Lower lobe of right lung (tissue), 2 donors: ENCODE measurements at regions not wholly inside any gene's neighbourhood (a gene's known extent, or its start where the extent isn't known, plus 50 kb on each side); places are given as distances from the start of the nearest gene placed in this dataset.

Source experiments
- ATAC-seq, 2 donors: fragments of 200-7000 bp; cut with Tn5 transposase; one replicate each; pipeline ENCODE4 v1.9.1; 2020 to 2022; ENCODE audit warnings: mild to moderate bottlenecking in 2 of 2, moderate library complexity in 2 of 2
- DNase-seq: peaks from one replicate; pipeline ENCODE4 v3.0.0-alpha.2; 2020
- H3K27ac ChIP-seq: fragments of 200-600 bp; one replicate; pipeline ENCODE4 v1.8.0; 2022
- H3K27me3 ChIP-seq: fragments of 200-600 bp; one replicate; pipeline ENCODE4 v1.8.0; 2022; ENCODE audit warnings: low read depth
- H3K36me3 ChIP-seq: fragments of 200-600 bp; one replicate; pipeline ENCODE4 v1.8.0; 2022; ENCODE audit warnings: mild to moderate bottlenecking
- H3K4me1 ChIP-seq: fragments of 200-600 bp; one replicate; pipeline ENCODE4 v1.8.0; 2022
- H3K4me3 ChIP-seq: fragments of 200-600 bp; one replicate; pipeline ENCODE4 v1.8.0; 2022; ENCODE audit warnings: mild to moderate bottlenecking
- H3K9me3 ChIP-seq: fragments of 200-600 bp; one replicate; pipeline ENCODE4 v1.8.0; 2022
- CTCF ChIP-seq: fragments of 200-600 bp; IDR thresholded peaks from one replicate; pipeline ENCODE4 v1.8.0; 2022; ENCODE audit warnings: antibody characterized with exemption, mild to moderate bottlenecking
- intact Hi-C: fragments of 100-400 bp; cut with DNase I; formaldehyde crosslinking; loops from one replicate; pipeline ENCODE4 v1.11.0; 2022
- donor health status: DM: no; HTN: yes; CAD: no; lungs with severe emphysema.

- Histone ChIP-seq H3K4me1 (no peaks in the 10 kb centered on the region), H3K27ac (no peak overlapping the region), H3K4me3 (no peak overlapping the region), H3K9me3 (no peaks in the 10 kb centered on the region), H3K27me3 (no peaks in the 10 kb centered on the region), H3K36me3 (no peaks in the 10 kb centered on the region)
- intact Hi-C loops = no loop called here
- ATAC-seq (no peak), DNase-seq (no peak)
- no peak for TF ChIP-seq CTCF
Observed at GRCh38 chr4:43362875-43363636, 470.5 kb downstream of the GRXCR1 start.

GRCh38 chr4:43369036-43369594 is 476.6 kb downstream of the GRXCR1 start:
- Histone ChIP-seq H3K36me3 (no peaks in the 10 kb centered on the region), H3K9me3 (no peaks in the 10 kb centered on the region), H3K27ac (no peak overlapping the region), H3K27me3 (no peaks in the 10 kb centered on the region), H3K4me1 (no peaks in the 10 kb centered on the region), H3K4me3 (no peak overlapping the region)
- intact Hi-C loops = no loop called here
- ATAC-seq (no peak), DNase-seq (no peak)
- TF ChIP-seq CTCF = no peak

- no peaks in the 10 kb centered on the region for H3K36me3 ChIP-seq
- H3K4me1 ChIP-seq = no peaks in the 10 kb centered on the region
- H3K27me3 ChIP-seq = no peaks in the 10 kb centered on the region
- intact Hi-C loops = no loop called here
- no peak for DNase-seq
- H3K27ac ChIP-seq = no peak overlapping the region
- no peak for TF ChIP-seq CTCF
- H3K9me3 ChIP-seq = no peaks in the 10 kb centered on the region
- no peak overlapping the region for H3K4me3 ChIP-seq
- ATAC-seq = no peak
Observed at GRCh38 chr4:43373201-43373600, 480.7 kb downstream of the GRXCR1 start.

- no peaks in the 10 kb centered on the region for H3K27me3 ChIP-seq
- intact Hi-C loops = no loop called here
- H3K36me3 ChIP-seq = no peaks in the 10 kb centered on the region
- H3K4me3 ChIP-seq = no peak overlapping the region
- H3K9me3 ChIP-seq = no peaks in the 10 kb centered on the region
- no peak for TF ChIP-seq CTCF
- H3K4me1 ChIP-seq = no peaks in the 10 kb centered on the region
- ATAC-seq = no peak
- no peak overlapping the region for H3K27ac ChIP-seq
- DNase-seq = no peak
Observed at GRCh38 chr4:43374216-43374751, 481.8 kb downstream of the GRXCR1 start.

- intact Hi-C loops = no loop called here
- H3K4me1 ChIP-seq = no peaks in the 10 kb centered on the region
- no peak for DNase-seq
- no peak overlapping the region for H3K27ac ChIP-seq
- no peaks in the 10 kb centered on the region for H3K9me3 ChIP-seq
- H3K36me3 ChIP-seq = no peaks in the 10 kb centered on the region
- no peak for ATAC-seq
- TF ChIP-seq CTCF = no peak
- H3K4me3 ChIP-seq = no peak overlapping the region
- no peaks in the 10 kb centered on the region for H3K27me3 ChIP-seq
Observed at GRCh38 chr4:43379016-43379415, 486.5 kb downstream of the GRXCR1 start.
